Stimulated activated CD4-positive, alpha-beta T cell treated with anti-CD3 and anti-CD28 coated beads, Interleukin-15, amount 100 ng/mL, for 48 hours (primary cell): ENCODE measurements at regions not wholly inside any gene's neighbourhood (a gene's known extent, or its start where the extent isn't known, plus 50 kb on each side); places are given as distances from the start of the nearest gene placed in this dataset.
"Not testable (repeated sequence)": the region's sequence is repeated elsewhere in the genome, so short reads cannot be mapped to it uniquely, and the experiment has no call there.

Experiments
- DNase-seq, 2 donors: peaks; one replicate each; pipeline ENCODE4 v3.0.0-alpha.2; 2020; ENCODE audit warnings: low read depth in 2 of 2

DNA sequence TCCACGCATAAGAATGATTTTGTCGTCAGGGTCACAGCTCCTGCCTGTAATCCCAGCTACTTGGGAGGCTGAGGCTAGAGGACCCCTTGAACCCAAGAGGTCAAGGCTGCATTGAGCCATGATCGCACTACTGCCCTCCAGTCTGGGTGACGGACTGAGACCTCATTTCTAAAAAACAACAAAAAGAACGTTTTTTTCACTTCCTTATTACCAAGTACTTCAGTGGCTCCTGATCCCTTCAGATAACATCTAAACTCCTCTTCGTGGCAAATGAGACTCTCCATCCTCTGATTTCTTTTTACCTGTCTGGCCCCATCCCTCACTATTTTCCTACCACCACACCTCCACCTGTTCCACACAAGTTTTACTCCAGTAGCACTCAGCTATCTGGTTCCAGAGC lies 105.4 kb upstream of the TLK1 start:
- no peak for DNase-seq

DNA sequence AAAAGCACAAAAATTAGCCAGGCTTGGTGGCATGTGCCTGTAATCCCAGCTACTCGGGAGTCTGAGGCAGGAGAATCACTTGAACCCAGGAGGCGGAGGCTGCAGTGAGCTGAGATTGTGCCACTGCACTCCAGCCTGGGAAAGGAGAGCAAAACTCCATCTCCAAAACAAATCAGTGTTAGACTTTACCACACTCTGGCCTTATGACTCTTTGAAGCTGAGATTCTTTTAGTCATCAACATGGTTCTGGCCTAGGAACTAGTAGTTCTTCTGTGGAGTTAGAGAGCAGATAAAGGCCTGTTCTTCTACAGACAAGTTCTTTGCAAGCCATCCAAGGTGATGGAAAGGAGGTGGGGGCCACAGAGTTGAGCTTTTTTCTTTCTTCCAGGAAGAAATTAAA lies 100.8 kb upstream of the TLK1 start:
- DNase-seq, result not testable (repeated sequence)

DNA sequence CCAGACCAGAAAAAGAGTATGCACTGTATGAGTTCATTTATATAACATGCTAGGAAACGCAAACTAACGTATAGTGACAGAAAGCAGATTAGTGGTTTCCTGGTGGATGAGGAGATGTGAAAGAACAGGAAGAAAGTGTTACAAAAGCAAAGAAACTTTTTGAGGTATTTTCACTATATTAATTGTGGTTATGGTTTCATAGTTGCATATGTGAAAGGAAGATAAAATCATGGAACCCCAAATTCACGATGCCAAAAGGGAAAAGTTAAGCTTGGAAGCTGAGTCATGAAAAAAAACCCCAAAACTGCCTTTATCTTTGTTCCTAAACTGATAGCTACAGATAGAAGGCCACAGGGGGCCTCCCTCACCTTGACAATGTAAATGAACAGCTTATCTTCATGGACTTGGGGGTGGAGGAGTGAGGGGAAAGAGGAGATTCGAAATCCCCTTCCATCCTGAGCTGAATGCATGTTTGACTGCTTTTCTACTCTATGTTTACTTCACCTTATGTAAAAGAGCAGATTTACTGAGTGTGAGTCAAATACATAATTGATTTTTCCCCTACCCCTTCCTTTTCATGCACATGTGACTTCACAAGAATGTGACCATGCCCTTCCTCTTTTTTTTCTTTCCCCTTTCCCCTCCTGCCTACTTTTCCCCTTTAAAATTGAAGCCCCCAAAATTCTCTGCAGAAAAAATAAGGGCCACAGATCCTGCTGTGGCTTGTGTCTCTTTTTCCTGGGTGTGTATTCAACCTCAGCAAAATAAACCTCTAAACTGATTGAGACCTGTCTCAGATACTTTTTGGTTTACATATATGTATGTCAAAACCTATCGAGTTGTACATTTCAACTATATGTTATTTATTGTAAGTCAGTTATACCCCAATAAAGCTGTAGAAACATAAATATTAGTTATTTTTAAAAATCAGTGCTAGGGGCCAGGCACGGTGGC lies 100.1 kb upstream of the TLK1 start:
- DNase-seq, result peak; percentile 16 to 18

DNA sequence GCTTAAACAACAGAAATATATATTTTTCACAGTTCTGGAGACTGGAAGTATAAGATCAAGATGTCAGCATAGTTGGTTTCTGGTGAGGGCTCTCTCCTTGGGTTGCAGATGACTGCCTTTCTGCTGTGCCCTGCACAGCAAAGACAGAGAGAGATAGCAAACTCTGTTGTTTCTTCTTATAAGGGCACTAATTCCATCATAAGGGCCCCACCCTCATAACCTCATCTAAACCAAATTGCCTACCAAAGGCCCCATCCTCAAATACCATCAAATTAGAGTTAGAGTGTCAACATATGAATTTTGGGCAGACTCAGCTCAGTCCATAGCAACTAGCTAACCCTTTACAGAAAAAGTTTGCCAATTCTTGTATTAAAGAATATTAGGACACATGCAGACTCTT lies 94.0 kb upstream of the TLK1 start:
- DNase-seq, result no peak

DNA sequence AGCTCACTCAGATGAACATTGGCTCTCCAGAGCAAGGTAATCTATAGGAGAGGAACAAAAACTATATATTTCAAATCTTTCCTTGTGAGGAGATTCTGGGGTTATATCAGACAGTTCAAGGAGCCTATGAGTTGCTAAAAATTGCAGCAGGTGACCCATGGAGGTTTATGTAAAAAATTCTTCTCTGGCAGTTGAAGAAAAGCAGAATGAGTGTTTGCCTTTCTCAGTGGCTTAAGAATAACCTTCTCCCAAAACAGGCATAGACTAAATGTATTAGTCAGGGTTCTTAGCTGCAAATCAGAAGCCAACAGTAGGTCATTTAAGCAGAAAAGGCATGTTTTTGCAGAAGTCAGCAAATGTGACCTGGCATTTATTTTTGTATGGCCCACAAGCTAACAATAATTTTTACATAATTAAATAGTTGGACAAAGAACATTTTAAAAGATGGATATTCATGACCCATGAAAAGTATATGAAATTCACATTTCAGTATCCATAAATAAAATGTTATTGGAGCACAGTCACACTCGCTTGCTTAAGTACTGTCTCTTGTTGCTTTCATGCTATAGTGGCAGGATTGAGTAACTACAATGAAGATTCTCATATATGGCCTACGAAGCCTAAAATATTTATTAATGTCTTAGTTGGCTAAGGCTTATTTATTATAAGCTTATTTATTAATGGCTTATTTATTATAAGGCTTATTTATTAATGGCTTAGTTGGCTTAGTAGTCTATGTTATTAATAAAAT lies 93.4 kb upstream of the TLK1 start:
- no peak for DNase-seq

DNA sequence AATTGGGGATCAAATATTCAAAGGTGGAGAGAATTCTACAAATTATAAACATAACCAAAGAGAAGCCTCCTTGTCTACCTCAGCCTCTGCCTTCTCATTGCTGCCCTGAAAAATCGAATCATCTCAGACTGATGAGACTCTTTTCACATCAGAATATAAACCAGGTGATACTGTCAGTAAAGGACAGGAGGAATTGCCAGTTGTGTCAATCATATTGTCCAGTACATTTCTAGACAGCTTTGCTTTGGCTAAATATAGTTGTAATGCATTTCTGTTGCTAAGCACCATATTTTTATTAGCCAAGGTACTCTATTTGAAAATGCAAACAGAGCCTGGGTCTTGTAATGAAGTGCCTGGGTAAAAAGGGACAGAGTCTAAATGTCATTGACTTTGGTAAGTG lies 92.6 kb upstream of the TLK1 start:
- DNase-seq, result no peak

DNA sequence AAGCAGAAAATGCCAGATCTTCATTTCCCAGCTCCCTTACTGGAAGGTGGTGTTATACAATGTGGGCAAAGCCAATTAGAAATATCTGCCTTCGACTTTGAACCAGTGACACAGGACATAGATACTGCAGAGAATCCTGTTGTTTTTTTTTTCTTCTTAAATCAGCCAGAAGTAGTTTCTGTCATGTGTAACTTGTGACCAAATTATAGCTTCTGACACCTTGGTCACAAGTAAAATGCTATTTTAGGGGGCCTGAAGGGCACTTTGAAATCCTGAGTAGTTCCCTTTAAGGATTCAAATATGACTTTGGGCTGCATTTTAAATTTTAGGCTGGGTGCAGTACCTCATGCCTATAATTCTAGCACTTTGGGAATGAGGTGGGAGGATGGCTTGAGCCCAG lies 89.0 kb upstream of the TLK1 start:
- no peak for DNase-seq

DNA sequence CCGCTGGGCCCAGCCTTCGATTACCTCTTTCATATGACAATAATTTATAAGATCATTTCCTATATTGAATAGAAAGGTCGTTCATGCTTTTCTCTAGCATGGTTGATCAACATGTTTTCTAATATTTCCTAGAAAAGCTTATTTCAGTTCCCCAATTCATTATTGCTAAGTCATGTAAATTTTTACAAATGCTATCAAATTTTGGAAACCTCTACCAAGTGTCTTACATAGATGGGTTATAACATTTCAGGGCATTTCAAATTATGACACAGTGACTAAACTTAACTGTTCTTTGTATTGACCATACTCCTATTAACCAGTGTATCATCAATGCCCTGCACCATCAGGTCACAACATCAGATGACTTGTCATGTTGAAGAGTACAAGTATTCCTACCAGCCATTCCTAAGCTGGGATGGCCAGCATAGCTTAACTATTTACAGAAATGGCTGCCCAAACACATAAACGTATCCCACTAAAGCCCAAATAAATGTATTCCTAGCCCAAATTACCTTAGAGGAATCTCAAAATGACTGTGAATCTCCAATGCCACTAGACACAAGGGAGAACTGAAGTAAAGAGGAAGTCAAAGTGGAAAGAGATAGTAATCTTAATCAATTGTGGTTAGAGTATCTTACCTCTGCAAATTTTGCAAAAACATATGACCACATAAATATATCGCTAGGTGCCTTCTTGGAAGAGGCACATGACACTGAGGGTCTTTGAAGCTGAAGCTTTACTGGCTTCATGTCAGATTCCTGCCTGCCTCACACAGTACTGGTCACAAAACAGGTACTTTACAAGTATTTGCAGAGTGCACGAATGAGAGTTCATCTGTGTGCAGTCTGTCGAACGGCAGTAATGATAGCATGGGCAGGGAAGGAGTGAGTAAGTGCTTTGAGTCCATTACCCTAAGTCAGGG lies 87.3 kb upstream of the TLK1 start:
- no peak for DNase-seq

DNA sequence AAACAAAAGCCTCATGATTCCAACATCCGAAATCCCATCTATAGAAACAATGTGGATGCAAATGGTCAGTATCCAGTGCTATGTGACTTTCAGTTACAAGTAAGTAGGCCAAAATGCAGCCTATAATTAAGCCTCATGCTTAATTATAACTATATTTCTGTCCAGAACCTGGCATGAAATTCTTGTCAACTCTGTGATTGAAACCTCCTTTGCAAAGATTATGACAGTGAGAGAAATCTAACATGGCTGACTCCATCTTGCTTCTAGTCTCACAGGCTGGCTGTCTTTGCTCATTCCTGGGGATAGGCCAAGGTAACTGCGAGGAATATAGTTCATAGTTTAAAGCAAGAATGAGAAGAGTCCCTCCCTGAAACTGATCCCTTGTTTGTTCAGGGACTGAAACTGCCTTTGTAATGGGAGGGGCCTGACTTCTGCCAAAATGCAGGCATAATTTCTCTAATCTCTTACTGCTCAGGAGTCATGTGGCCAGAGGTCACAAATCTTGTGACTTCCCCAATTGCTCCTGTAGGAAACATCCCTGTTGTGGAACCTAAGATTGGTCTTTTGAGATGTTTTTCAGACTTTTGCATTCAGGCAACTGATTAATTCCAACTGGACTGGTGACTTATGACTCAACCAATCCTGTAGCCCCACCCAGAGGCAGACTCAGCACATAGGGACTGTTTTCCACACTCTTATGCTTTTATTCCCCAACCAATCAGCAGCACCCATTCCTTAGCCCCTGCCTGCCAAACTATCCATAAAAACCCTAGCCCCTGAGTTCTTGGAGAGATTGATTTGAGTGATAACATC lies 84.5 kb upstream of the TLK1 start:
- no peak for DNase-seq

DNA sequence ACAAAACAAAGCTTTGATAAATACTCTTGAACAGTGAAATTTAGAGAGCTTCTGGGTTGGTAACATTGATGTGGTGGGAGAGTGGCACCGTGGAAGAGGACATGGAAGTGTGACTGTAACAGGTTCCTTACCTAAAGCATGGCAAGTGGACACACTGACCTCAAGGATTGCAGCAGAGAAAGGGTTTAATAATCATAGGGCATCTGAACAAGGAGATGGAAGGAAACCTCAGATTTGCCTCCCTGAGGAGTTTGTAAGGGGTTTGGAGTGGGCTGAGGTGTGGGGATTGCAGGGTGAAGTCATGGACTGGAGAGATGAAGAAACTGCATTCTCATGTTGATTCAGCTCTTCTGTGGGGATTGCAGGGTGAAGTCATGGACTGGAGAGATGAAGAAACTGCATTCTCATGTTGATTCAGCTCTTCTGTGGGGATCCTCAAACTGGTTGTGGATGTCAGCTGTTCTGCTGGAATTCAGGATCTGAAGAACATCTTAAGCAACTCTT lies 83.8 kb upstream of the TLK1 start:
- no peak for DNase-seq

DNA sequence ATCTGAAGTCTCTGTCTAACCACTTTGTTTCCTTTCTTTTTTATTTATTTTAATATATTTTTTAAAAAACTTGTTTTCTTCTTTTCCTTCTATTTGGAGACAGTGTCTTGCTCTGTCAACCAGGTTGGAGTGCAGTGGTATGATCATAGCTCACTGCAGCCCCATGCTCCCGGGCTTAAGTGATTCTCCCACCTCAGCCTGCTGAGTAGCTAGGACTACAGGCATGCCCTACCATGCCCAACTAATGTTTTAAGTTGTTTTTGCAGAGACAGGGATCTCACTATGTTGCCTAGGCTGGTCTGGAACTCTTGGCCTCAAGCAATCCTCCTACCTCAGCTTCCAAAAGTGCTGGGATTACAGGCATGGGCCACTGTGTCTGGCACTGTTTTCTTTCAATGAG lies 81.1 kb upstream of the TLK1 start:
- DNase-seq, result no peak

DNA sequence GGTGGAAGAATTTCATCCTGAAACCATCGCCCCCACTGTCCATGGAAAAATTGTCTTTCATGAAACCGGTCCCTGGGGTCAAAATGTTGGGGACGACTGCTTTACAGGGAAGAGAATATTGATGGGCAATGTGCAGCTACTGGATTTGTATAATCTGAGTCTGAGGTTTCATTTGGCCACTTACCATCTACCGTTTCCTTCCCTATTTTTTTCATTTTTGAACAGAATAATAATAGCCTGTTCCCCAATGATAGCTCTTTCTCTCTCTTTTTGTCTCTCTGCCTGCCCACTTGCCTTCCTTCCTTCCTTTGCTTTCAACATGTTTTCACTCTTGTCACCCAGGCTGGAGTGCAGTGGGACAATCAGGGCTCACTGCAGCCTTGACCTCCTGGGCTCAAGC lies 78.3 kb upstream of the TLK1 start:
- DNase-seq, result no peak

DNA sequence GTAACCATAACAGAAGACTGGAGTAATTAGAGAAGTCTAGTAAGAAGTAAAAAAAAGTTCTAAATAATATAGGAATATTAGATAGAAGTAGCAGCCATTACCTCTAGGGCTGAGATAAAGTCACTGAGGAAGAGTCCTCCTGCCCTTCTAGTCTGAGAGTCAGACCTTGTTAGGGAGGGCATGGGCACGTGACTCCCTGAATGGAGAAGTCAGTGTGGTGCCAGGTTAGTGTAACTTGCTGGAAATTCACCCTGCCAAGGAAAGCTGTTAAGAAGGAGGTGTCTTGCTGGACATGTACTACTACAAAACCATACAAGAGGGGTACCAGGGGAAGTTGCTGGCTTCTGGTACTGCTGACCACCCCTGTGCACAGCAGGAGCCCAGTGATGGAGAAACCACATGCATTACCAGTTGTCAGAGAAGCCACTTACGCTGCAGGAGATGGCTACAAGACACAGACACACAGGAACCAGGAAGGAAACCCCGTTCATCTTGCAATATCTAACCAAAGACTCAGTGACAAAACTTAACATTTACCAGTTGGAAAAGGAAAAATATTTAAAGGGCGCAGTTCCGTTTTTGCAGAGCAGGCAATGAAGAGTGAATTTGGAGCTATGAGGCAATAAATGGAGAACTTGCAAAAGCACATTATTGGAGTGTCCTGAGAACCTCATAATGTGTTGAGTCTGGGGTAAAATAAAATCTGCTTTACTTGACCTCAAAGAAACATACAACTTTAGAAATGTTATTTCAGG lies 77.2 kb upstream of the TLK1 start:
- DNase-seq, result no peak

DNA sequence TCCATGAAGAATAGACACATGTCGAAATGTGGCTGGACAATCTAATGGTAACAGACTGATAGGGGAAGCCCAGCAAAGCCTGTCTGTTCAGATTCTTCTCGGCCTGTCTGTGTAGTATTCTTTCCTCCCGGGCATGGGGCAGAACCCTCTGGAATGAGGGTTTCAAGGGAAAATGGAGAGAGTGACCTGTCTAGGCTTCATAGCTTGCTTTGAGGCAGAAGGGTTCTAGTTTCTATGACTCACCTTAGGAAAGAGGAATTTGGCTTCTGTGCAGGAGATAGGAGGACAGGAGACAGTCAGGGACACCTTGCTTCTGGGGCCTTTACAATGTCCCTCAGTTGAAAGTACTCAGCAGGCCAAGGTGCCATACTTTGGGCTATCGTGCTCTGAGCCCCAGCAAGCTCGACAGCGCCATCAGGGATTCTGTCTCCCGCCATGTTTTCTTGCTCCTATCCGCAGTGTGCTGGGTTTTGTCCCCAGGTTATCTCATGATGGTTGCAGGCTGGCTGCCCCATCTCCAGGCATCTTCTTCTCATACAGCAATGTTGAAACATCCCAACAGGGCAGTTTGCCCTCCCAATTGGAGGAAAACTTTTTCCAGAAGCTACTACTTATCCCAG lies 74.7 kb upstream of the TLK1 start:
- DNase-seq, result no peak

DNA sequence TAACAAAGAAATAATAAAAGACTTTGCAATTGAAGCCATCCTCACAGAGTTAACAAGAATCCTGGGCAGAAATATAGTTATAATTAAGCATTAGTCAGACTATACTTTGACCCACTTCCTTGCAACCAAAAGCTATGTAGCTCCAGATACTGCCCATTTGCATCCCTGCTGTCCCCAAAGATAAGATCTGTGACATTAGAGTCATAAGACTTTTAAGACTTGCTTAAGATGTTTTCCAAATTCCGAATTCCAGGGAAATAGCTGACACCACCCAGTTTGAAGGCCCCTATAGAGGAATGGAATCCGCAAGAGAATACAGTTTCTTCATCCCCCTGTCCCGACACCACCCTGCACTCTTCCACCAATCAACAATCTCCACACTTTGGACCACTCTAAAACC lies 69.5 kb upstream of the TLK1 start:
- DNase-seq, result no peak

DNA sequence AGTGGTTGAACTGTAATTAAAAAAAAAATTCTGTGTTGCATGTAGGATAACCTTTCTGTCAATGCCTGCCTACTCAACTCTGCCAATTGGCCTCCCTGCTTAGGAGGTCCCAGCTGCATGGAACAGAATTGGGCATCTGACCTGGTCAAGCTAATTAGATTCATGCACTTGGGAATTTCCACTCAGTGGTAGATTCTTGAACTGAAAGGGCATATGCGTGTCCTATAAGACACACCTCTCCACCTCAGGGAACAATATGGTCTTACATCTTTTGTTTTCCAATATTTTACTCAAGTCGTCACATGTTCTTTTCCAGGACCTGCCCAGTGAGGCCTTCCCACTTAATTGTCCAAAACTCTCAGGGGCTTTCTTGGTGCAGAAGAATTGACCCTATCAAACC lies 68.1 kb upstream of the TLK1 start:
- DNase-seq, result no peak

DNA sequence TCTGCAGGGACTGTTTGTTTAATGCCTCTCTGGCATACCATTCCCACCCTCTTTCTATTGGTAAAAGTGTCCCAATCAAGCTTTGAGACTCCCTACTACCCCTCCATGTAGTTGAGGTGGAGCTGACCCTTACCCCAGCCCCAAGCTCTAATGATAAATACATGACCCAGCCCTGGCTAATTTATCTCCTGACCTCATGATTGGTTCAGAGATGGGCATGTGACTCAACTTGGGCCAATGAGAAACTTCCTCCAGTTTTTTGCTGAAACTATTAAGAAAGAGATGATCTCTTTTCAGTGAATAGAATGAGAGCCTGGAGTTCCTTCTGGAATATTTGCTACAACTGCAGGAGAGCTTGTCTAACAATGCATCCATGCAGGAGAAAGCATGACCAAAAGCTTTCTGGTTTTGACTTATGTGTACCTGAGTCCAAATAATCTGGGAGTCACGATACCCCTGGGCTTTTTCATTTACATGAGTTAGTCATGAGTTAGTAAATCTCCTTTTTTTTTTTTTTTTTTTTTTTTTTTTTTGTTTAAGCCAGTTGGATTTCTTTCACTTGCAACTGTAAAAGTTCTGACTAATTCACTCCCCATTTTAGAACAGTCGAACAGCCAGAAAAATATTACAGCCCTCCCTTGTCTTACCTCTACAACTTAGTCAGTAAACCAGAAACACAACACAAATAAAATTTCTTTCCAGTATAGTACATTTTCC lies 66.5 kb upstream of the TLK1 start:
- DNase-seq, result no peak

DNA sequence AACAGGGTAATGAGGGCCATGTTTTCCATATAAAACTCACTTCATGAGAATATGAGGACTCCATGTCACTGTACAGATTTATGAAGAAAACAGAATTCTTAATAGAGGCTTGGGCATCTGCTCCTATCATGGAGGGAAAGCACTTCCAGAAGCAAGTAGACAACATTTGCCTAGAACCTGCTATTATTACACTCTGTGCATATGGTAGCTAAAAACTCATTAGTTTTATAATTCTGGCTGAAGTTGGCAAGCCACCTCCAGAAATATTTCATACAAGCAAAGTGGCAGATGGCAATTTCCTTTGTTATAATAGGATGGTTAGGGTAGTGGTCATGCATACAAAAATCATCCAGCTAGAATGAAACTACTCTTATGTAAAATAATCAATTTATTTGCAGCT lies 65.8 kb upstream of the TLK1 start:
- DNase-seq, result no peak

DNA sequence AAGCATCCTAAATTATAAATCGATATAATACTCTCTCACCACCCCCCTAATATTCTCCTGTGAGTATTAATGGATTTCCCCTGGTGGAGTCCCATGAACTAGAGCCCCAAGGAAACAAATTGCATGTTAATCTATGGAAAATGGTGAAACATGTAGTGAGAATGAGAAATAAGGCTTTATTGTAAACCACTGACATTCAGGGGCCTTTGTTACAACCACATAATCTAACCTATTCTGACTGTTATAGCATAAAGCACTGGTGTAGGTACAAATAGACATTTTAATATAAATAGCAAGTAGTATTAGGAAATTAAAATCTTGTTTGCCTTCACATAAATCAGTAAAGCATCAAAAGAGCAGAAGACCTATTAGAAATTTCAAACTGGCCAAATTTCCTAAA lies 65.3 kb upstream of the TLK1 start:
- no peak for DNase-seq
